Esophagus squamous epithelium (tissue), 5 donors: ENCODE measurements at regions not wholly inside any gene's neighbourhood (a gene's known extent, or its start where the extent isn't known, plus 50 kb on each side); places are given as distances from the start of the nearest gene placed in this dataset.

ENCODE experiments used
- DNase-seq: peaks from one replicate; lab custom pipeline; 2025; lab: John Stamatoyannopoulos, UW
- H3K27ac ChIP-seq, 4 donors: fragments of 200-600 bp; sonication (generic); one replicate each; pipeline ENCODE4 v1.5.1; 2016 to 2019; ENCODE audit warnings: mild to moderate bottlenecking in 1 of 4
- H3K27me3 ChIP-seq, 4 donors: fragments of 200-600 bp; sonication (generic); 1 replicate in 3 of 4; 2 replicates in 1 of 4; pipeline versions ENCODE4 v1.5.1 to v1.6.0; 2017 to 2021; ENCODE audit warnings: antibody characterized with exemption in 1 of 4
- H3K36me3 ChIP-seq, 3 donors: fragments of 200-600 bp; sonication (generic); one replicate each; pipeline ENCODE4 v1.5.1; 2016 to 2019
- H3K4me1 ChIP-seq, 3 donors: fragments of 200-600 bp; sonication (generic); one replicate each; pipeline ENCODE4 v1.5.1; 2017 to 2019
- H3K4me3 ChIP-seq, 4 donors: fragments of 200-600 bp; sonication (generic); 1 replicate in 3 of 4; 2 replicates in 1 of 4; pipeline ENCODE4 v1.5.1; 2016 to 2019; ENCODE audit warnings: mild to moderate bottlenecking in 2 of 4, moderate library complexity in 1 of 4
- H3K9me3 ChIP-seq, 3 donors: fragments of 200-600 bp; sonication (generic); one replicate each; pipeline ENCODE4 v1.5.1; 2016 to 2019
- POLR2A ChIP-seq, 4 donors: fragments of 450-650 bp; IDR thresholded peaks; one replicate each; pipeline ENCODE4 v1.6.1; 2017; ENCODE audit warnings: antibody characterized with exemption in 4 of 4, mild to moderate bottlenecking in 4 of 4, moderate library complexity in 3 of 4
- WGBS, 2 donors: methylation state at CpG; one replicate each; pipeline ENCODE4 v1.1.5; 2018; 5-methylcytosine and 5-hydroxymethylcytosine counted together
- intact Hi-C: fragments of 100-400 bp; cut with DNase I; formaldehyde crosslinking; loops from one replicate; pipeline ENCODE4 v1.15.0; 2022
- TF ChIP-seq, protein P1 (sequence below), 6 experiments: fragments of 450-650 bp in 4 of 6; fragments of 200-600 bp in 2 of 6; sonication (generic) in 2 of 6; IDR thresholded peaks; one replicate each; pipeline ENCODE4 v1.5.1; 2016 to 2019; ENCODE audit warnings: antibody characterized with exemption in 6 of 6, mild to moderate bottlenecking in 4 of 6, moderate library complexity in 4 of 6
- donor health status: DM: yes; HTN: yes; CAD: no.

DNA sequence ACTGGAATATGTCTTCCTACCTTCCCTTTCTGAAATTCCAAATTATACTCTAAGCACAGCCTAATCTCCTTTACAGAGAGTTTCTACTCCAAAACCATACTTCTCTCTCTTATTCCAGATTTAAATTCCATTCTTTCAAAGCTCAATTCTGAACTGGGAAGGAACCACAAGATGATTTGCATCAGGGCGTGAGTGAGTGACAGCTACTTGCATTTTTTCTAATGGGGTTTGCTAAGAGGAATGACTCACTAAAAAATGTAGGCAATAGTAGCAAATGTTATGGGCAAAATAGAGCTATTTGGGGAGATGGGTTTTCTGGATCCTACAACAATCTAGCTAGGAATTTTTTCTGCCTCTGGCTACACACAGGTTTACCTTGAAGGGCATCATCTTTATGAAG, 244.6 kb upstream of the PSMD7 start:
- TF ChIP-seq POLR2A (IDR thresholded peaks at IDR 0.05), result no peak
- TF ChIP-seq, protein P1, sequence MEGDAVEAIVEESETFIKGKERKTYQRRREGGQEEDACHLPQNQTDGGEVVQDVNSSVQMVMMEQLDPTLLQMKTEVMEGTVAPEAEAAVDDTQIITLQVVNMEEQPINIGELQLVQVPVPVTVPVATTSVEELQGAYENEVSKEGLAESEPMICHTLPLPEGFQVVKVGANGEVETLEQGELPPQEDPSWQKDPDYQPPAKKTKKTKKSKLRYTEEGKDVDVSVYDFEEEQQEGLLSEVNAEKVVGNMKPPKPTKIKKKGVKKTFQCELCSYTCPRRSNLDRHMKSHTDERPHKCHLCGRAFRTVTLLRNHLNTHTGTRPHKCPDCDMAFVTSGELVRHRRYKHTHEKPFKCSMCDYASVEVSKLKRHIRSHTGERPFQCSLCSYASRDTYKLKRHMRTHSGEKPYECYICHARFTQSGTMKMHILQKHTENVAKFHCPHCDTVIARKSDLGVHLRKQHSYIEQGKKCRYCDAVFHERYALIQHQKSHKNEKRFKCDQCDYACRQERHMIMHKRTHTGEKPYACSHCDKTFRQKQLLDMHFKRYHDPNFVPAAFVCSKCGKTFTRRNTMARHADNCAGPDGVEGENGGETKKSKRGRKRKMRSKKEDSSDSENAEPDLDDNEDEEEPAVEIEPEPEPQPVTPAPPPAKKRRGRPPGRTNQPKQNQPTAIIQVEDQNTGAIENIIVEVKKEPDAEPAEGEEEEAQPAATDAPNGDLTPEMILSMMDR (IDR thresholded peaks at IDR 0.05), result no peak
- Histone ChIP-seq H3K27ac (no peak overlapping the region), H3K4me3 (no peak overlapping the region), H3K4me1 (no peaks in the 10 kb centered on the region), H3K27me3 (no peaks in the 10 kb centered on the region), H3K9me3 (no peaks in the 10 kb centered on the region), H3K36me3 (no peaks in the 10 kb centered on the region)
- no peak for DNase-seq
- intact Hi-C loops, result no loop called here
- WGBS, 2 donors, result 33 to 60% methylated on average over 1 of the region's 1 CpG

DNA sequence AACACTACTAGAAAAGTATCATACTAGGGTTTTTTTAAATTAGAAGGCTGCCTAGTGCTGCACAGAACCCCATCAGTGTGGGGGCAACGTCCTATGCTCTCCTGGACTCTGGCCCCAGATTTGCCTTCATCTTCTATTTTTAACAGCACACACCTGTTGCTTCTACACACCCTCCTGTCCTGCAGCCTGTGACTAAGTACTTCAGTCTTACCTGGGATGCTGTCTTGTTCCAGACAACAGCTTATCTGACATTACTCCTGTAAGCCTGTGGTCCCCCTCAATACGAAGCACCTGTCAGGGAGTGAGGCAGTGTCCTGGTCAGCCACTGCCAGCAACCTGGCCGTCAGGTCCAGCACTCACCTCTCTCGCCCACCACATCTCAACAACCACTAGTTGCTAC, 247.6 kb upstream of the PSMD7 start:
- intact Hi-C loops, result no loop called here
- H3K4me3 ChIP-seq, result no peak overlapping the region
- H3K27me3 ChIP-seq, result no peaks in the 10 kb centered on the region
- no peaks in the 10 kb centered on the region for H3K36me3 ChIP-seq
- H3K9me3 ChIP-seq, result no peaks in the 10 kb centered on the region
- no peak for DNase-seq
- no peak for TF ChIP-seq POLR2A (IDR thresholded peaks at IDR 0.05)
- TF ChIP-seq, protein P1 (IDR thresholded peaks at IDR 0.05), result no peak
- no peaks in the 10 kb centered on the region for H3K4me1 ChIP-seq
- H3K27ac ChIP-seq, result no peak overlapping the region
- 72 to 78% methylated on average over 4 of the region's 4 CpGs for WGBS, 2 donors

DNA sequence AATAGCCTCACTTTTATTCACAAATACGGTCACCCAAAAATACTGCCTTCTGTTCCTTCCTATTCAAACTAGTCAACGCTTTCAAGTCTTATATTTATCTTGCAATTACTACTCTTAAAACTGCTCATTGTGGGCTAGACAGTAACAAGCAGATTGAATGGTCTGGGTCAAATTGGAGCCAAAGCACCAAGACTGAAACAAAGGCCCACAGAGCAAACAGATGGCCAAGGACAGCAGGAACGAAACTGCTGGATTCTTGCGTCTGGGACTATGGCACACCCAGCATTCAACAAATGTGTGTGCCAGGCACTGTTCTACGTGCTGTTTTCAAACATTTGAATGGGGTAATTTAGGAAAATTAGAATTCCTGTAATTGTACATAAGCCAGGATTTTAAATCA, 250.1 kb upstream of the PSMD7 start:
- WGBS, 2 donors, result 57 to 67% methylated on average over 5 of the region's 5 CpGs
- TF ChIP-seq, protein P1 (IDR thresholded peaks at IDR 0.05), result no peak
- no peak for TF ChIP-seq POLR2A (IDR thresholded peaks at IDR 0.05)

DNA sequence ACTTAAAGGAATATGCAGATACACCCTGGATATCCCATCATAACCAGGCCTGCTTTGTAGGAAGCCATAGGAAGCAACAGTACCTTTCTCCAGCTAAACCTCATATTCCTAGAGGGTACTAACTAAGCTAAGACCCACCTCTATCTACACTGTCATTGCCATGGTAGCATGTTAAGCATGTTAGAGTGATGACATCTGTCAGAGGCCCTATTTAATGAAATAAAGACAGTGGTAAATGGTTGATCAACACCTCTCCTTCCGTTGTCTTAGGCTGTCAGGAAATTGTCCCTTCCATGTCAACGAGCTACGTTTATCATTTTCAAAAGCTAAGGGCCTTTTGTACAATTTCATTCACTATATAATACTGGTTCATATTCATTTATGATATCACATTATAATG, 251.1 kb upstream of the PSMD7 start:
- 72 to 86% methylated on average over 3 of the region's 3 CpGs for WGBS, 2 donors
- DNase-seq, result no peak
- H3K27ac ChIP-seq, result no peak overlapping the region
- H3K27me3 ChIP-seq, result no peaks in the 10 kb centered on the region
- no peaks in the 10 kb centered on the region for H3K4me1 ChIP-seq
- H3K9me3 ChIP-seq, result no peaks in the 10 kb centered on the region
- intact Hi-C loops, result no loop called here
- no peak for TF ChIP-seq POLR2A (IDR thresholded peaks at IDR 0.05)
- TF ChIP-seq, protein P1 (IDR thresholded peaks at IDR 0.05), result no peak
- H3K4me3 ChIP-seq, result no peak overlapping the region
- no peaks in the 10 kb centered on the region for H3K36me3 ChIP-seq

More for the DNA sequence above, 250.1 kb upstream of the PSMD7 start:
- Histone ChIP-seq H3K27ac (no peak overlapping the region), H3K9me3 (no peaks in the 10 kb centered on the region), H3K4me3 (no peak overlapping the region), H3K4me1 (no peaks in the 10 kb centered on the region), H3K27me3 (no peaks in the 10 kb centered on the region), H3K36me3 (no peaks in the 10 kb centered on the region)
- intact Hi-C loops, result no loop called here
- DNase-seq, result no peak

DNA sequence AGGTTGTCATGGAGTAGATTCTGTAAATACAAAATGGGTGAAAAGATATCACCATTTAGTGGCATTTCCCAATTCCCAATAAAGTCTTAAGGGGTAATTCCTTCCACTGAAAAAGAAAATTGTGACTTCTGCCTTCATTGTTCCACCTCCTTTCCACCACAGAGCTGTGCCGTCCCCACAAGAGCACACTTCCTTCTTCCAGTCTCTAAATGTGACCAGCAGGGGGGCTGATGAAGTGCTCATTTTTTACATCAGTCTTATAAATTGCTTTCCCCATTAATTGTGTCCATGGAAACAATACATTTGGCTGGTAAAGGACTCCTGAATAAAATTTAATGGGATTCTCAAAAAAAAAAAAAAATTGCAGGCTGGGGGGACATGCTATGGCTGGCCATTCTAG, 260.8 kb upstream of the PSMD7 start:
- intact Hi-C loops, result no loop called here

More for the DNA sequence above, 260.8 kb upstream of the PSMD7 start:
- H3K27ac ChIP-seq, result no peak overlapping the region
- TF ChIP-seq, protein P1 (IDR thresholded peaks at IDR 0.05), result peak in 2 of 6 experiments; percentile 9 to 17
- no peak for TF ChIP-seq POLR2A (IDR thresholded peaks at IDR 0.05)
- WGBS, 2 donors, result 0% methylated on average over 1 of the region's 1 CpG
- no peaks in the 10 kb centered on the region for H3K4me1 ChIP-seq
- H3K36me3 ChIP-seq, result no peaks in the 10 kb centered on the region
- peaks cover 0 to 10% (median 0%) of the 10 kb centered on the region in 4 donors for H3K27me3 ChIP-seq
- H3K4me3 ChIP-seq, result no peak overlapping the region
- H3K9me3 ChIP-seq, result no peaks in the 10 kb centered on the region
- DNase-seq, result no peak
